HK-2 (cell line): ENCODE measurements at regions not wholly inside any gene's neighbourhood (a gene's known extent, or its start where the extent isn't known, plus 50 kb on each side); places are given as distances from the start of the nearest gene placed in this dataset.

Experiments used
- DNase-seq: peaks from one replicate; pipeline ENCODE4 v3.0.0-alpha.2; 2018; ENCODE audit not compliant: unreplicated experiment

DNA sequence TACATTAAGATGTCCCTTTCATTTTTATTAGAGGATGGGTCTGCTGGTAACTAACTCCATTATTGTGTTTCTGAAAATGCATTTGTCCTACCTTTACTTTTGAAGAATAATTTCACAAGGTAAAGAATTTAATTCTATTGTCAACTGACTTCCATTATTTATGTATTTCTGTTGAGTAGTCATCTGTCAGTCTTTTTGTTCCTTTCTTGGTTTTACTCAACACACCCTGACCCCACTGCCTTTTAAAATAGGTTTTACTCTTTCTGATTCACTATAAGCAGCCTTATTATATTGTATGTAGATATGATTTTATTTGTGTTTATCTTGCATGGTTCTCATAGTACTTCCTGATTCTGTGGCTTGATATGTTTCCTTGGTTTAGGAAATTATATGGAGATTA, 237.5 kb downstream of the TGFB2 start:
- DNase-seq: no peak

DNA sequence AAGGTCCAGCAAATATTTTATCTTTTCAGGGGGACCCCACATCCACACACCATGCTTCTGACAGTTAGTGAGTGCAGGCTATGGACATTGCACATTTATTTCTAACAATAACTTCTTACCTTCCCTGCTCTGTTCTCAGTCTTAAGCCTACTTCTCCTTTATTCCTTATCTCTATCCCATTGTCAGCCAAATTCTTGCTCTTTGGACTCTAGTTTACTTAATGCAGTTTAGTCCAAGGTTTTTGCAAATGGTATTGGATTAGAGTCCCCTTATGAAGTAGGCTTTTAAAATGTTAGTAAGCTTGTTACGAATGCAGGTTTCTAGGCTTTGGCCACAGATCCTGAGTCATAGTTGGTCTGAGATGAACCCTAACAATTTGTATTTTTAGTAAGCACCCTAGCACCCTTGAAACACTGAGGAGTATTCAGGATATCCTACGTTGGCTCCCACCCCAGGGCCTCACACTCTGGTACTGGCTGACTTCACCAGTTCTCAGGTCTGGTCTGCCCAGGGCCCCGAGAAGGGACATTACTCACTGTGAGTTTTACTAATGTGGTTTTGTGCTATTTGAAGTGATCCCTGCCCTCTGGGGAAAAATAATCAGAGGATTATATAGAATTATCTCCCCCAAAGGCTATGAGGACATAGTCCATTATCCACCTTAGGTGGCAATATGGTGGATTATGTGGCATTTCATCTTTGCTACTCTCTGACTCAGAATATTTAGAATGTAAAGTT, 239.5 kb downstream of the TGFB2 start:
- DNase-seq: peak; percentile 60

DNA sequence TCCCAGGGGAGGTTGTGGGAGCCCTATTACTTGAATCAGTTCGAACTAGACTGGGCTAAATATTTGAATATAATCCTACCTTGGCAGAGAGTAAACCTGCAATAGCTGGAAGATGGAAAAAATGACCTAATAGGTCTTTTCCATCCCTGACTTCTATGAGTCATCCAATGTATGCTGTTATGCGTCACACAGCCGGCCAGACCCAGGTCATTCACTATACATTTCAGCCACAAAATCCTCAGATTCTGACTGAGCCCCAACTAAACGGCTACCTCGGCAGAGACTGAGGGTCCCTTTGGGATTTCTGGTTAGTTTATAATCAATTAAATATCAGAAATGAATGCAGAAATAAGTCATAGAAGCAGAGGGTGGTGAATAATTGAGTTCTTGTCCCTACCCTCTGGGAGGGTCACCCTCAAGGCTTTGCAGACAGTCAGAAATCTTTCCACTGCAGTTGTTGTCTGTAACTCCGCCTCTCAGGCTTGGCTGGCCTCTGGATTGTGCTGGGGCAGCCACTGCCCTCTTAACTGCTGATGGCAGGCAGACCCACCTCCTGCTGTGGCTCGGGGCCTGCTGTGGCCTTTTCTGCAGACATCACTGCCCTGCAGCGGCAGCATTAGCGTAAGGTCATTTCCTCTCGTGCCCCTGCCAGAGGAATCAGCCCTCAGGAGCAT, 240.5 kb downstream of the TGFB2 start:
- peak; percentile 72 for DNase-seq

DNA sequence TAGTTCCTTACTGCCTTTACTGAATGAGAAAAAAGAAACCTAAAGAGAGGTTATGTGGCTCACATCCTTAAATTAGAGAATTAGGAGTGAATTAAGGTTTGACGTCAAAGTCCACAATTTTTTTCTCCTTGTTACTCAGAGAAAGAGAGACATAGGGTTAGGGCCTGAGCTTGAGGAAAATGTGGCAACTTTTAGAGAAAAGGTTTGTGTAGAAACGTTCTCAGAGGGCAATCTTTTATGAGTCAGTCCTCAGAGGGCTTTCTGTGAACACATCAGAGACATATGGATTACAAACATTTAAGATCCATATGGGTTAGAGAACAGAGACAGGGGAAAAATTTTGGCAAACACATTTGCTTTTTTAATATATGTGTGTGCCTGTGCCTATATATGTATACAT, 242.8 kb downstream of the TGFB2 start:
- no peak for DNase-seq

DNA sequence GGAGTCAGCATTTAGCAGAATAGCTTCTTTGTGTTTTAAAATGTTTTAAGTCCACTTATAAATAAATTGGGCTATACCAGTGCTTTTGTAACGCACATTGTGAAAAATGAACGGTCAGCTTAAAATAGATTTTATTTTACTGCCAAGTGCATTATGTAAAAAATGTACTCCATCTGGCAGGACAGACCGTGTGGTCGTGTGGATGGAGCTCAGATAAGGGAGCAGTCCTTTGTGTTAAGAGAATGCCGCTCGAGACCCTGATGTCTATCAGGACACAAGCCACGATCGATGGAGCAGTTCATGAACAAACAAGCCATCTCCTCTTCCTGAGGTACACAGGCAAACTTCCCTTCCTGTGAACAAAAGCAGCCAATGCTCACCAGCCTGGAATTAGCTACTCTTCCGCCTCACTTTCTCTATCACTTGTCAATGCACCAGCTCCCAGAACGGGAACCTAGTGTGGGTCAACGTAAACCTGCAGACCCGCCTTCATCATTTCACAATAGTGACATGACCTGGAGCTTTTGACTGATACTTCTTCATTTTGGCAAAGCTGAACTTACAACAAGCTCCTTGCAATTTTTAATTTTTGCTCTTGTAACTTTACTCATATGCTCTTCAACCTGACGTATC, 243.5 kb downstream of the TGFB2 start:
- DNase-seq: no peak

DNA sequence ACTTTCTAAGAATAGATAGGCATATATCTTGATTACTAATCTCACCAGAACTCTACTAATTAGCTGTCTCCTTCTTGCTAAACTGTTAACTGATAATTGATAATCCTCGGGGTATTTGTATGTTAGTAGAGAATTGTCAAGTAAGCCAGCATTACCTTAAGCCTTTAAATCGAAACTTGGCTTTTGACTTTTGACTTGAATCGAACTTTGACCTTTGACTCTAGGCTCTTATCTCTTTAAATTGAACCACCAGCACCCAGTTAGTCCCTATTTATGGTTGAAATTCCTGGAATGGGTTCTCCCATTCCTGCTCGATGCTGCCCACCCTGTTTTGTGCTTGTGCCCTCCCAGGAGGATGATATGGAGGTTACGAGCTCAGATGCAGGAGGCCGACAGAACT, 244.4 kb downstream of the TGFB2 start:
- no peak for DNase-seq

DNA sequence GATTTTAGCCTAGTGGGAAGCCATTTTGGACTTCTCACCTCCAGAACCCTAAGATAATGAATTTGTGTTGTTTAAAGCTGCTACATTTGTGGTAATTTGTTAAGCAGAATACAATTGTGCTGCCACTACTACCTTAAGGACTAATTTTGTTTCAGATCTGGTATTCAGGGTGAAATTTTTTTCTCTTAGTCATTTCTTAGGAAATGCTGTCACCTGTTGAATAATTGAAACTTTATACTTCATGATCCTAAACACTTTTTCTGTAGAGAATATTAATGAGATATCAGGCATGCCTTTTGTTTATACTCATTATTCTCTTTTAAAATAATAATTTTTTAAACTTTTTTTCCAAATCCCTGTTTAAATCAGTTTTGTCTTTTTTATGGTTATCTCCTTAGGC, 246.8 kb downstream of the TGFB2 start:
- no peak for DNase-seq

DNA sequence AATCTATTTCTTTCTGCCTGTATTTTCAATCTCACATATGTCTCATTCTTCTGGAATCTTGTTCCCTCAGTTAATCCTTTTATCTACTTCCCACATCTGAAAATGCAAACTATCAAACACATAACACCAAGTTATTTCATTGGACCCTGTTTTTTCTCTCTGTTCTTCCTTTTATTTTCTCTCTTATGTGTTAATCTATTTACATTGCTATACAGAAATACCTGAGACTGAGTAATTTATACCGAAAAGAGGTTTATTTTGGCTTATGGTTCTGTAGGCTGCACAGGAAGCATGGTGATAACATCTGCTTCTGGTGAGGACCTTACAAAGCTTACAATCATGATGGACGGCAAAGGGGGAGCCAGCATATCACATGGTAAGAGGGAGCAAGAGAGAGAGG, 247.6 kb downstream of the TGFB2 start:
- DNase-seq: no peak

DNA sequence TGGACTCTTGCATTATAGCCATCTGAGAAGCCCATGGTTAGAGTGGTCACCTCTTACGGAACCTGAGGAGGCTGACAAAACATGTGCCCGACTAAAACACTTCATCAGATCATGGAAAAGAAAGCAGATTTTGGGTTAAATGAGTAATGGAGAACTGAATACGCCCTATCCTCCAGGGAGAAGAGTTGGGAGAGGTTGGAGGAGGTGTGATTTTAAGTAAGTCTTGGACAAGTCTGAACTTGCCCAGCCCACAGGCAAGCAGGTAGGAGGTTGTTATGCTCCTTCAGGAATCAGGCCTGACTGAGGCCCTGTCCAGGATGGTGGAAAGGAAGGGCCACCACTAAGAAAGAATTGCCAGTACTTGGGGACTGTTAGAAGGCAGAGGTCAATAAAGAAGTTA, 255.8 kb downstream of the TGFB2 start:
- no peak for DNase-seq

DNA sequence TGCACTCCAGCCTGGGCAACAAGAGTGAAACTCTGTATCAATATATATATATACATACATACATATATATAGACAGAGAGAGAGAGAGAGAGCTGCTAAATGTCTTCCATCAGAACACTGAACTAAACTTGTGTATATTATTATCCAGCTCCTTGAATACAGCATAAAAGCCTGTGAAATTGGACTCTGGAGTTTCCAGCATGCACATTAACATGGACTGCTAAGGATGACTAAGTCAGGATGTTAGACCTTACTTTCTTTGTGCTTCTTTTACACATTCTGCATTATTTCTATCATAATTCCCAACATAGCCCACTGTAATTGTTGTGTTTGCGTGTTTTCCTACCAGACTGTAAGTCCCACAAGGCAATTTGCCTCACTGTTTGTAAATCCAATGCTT, 259.1 kb downstream of the TGFB2 start:
- no peak for DNase-seq

DNA sequence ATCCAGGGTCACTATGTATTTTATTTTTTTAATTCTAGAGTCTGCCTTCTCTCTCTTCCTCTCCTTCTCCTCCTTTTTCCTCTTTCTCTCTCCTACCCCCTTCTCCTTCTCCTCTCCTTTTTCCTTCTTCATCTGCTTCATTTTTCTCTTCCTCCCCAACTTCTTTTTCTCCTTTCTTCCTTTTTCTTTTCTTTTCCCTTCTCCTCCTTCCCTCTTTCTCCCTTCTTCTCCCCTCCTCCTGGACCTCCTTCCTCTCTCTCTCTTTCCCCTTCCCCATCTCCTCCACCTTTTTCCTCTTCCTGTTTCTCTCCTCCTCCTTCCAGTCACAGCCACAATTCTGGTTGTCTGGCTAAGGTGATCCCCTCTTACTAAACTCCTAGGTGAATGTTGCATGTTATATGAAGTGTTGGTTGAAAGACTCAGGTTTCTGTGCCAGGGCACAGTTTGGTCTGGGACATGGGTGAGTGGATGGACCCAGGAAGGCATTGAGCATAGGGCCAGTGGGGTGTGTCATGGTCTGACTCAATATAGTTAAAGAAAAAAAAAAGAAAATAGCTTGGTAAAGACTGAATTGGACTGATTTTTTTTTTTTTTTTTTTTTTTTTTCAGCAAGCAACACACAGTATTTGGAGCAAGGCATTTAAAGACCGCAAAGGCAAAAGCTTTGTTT, 266.9 kb downstream of the TGFB2 start:
- DNase-seq: no peak

DNA sequence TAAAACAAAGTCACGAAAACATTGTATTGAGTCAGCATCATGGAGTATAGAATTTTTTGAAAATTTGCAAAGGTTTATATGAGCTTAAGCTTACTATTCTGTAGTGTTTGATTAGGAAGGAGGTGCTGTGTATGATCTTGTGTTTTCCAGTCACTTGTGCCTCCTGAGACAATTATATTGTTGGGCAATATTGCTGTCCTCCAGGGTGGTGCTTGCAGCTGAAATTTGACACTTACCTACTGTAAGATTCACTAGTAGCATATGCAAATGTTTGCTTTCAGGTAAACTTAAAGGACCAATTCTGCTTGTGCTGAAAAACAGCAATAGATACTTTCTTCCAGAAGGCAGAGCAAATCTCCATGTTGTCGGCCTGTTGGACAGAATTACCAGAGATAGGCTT, 268.0 kb downstream of the TGFB2 start:
- DNase-seq: no peak

DNA sequence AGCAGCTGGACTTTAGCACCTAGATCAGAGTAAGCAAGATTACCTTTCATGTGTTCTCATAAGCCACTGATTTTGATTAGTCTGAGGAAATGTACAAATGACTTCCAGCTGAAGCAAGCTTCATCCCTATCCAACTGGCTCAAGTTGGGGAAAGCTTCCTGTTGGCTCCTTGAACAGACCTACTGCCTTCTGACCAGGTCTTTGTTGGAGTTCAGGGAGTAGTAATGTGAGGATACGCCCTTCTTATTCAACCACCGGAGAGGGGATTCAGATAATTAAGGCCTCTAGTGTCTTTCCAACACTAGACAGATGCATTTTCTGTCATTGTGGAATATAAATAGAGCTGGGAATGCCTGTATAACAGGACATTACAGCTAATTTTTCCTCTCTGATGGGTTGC, 268.9 kb downstream of the TGFB2 start:
- no peak for DNase-seq

DNA sequence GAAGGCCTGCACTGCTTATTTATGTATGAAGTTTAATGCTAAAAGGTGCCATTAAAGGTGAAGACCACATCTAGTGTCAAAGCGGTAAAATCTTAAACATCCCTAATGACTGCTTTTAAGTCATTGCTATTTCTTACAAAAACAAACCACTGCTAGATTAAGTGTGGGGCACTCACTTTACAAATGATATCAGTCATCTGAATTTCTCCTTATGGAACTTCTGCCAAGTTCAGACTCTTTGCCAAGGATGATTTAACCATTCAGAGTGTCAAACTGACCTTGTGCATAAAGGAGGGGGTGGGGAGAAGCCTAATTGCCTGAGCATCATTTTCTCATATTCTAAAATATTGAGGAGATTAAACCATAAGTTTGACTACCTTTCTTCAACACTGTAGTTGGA, 271.5 kb downstream of the TGFB2 start:
- DNase-seq: no peak

DNA sequence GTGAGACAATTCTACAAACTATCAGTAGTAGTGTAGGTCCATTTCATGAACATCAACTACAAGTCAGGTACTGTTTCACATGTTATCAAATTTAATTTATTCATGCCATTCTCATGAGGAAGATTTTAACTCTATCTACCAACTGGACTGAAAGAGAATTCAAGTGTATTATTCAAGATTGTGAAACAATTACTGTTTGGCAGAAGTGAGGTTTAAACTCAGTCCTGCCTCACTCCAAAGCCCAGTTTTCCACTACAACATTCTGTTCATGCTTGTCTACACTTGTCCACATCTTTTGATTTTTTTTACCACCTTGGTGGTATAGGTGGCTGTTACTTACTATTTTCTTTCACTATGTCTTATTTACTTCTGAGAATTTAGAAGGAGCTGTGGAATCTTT, 272.9 kb downstream of the TGFB2 start:
- DNase-seq: no peak

DNA sequence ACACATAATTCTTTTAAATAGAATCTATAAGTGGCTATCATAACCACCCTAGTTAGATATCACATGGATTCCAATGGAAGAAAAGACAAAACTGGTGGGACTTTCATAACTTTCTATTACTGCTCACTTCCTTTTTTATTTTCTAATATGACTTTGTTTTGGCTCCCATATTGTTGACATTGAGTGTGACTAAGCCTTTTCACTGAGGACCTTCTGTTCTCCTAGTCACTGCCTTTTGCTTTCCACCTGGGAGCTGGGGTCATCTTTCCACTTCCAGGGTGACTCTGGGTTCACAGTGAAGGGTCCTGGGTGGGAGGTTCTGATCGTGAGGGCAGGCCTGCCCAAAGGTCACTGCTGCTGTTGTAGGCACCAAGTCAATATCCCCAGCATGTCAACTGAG, 275.8 kb downstream of the TGFB2 start:
- no peak for DNase-seq

DNA sequence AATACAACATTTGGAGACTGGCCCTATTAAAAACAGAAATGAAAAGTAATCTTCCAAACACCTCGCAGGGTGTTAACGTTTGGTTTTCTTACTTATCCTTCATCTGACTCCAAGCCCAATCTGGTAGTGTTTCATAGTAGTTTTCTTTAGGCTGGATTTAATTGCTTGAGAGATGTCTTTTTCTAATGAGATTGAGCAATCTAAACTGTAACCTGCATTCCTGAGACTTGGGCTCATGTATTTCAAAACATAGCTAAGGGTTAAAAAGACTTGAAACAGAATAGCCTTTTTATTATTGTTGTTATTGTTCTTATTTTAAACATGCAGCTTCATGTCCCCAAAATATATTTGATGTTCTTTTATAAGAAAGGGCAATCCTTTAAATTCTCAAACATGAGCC, 278.9 kb downstream of the TGFB2 start:
- DNase-seq: no peak

DNA sequence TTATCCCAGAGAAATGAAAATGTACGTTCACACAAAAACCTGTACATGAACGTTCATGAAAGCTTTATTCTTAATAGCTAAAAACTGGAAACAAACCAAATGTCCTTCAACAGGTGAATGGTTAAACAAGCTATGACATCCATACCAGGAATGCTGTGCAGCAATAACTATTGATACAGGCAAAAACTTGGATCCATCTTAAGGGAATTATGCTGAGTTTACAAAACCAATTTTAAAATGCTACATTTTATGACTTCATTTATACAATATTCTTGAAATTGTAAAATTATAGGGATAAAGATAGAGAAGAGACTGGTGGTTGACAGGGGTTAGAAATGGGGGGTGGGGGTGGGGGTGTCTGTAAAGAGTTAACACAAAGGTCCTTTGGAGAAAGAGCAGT, 280.3 kb downstream of the TGFB2 start:
- DNase-seq: no peak

DNA sequence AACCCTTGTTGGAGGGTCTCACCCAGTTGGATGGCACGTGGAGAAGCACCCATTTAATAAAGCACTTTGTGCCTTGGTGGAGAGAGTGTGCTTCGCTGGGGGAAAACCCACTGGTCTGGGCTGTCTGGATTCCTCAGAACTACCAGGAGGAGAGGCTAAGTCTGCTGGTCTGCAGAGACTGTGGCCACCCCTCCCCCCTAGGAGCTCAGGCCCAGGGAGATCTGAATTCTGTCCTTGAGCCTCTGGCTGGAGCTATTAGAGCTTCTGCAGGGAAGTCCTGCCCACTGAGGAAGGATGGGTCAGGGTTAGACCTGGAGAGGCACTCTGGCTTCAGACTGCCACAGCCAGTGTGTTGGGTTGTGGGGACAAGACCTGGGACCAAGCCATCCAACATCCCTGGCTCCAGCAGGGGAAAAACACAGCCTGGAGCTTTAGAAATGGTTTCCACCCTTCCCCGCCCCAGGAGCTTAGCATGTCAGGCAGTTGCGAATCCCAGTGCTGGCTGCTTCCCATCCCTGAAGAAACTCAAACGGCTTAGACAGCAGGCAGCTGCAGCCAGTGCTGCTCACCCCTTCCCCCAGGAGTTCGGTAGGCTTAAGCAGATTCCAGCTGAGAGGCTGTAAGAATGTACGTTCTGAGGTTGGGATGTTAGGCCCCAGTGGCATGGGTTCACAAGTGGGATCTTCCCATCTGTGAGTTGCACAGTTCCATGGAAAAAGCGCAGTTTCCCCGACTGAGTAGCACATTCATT, 288.3 kb downstream of the TGFB2 start:
- DNase-seq: no peak

DNA sequence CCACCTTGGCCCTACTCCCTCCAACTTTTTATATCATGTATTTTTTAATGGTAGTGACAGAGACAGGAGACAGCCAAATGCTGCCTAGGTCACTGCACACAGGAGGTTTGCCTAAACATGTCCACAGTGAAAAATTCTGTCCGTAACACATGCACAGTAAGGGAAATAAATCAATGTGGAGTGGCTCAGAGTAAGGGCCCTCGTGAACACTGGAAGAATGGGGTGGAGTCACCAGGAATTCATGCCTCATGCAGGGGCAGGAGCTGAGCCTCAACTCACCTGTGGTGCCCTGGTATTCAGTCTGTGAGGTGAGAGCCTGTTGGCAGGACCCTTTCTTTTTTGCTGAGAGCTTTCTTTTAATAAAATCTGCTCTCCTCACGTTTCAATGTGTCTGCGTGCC, 289.1 kb downstream of the TGFB2 start:
- DNase-seq: no peak

DNA sequence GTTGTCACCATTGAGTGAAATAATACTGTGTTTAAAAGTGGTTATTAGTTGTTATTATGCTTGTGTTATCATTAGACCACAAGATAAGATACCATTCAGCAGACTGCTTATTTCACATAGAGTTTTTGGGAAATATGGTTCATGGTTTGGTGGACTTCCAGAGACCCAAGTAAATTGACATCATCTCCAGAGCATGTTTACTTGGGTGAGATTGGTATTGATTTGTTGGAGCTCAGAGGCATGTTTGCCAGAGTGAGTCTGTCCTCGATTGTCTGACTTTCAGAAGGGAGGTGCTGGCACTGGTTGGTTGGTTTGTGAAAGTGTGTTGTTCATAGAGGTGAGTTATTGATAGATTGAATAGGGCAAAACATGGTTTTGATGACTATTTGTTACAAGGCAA, 291.4 kb downstream of the TGFB2 start:
- no peak for DNase-seq

DNA sequence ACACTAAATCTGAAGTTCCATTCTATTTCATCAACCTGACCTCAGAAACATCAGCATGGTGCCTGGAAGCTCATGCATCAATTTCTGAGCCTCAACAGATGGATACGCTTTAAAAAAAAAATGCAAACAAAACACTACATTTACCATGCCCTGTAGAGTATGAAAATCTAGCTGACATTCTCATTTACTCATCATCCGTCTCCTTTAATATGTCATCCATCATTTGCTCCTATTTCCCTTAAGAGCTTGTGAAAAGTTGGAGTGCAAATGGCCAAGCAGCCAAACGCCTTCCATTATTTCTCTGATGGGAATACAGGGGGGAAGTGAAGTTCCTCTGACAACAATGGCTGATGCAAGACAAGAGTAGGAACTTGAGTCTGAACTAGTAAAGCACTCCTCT, 295.0 kb downstream of the TGFB2 start:
- no peak for DNase-seq
